ENCODE measurements at regions not wholly inside any gene's neighbourhood (a gene's known extent, or its start where the extent isn't known, plus 50 kb on each side); places are given as distances from the start of the nearest gene placed in this dataset.

DNA sequence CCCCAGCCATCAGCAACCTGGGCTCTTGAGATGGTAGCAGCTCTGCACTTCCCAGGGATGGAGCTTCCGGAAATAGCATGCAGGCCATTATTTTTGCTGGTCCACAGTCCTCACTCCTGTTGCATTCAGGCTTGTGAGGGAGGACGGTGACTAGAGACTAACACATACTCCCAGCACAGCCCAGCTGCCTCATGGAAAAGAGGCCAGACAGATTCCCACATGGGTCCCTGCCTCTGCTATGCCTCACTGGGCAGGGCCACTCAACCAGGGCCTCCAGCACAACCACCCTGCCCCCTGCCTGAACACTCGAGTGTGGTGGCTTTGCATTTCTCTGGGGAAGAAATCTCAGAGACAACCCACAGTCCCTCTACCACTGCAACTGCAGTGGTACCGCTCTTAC lies 1195.1 kb downstream of the PCDH18 start:
- no peaks in the 10 kb centered on the region for H3K9me3 ChIP-seq (ENCODE audit: control insufficient read depth, insufficient read depth, low read depth, low read length)
- TF ChIP-seq ZNF561 (tag by site-specific recombination; IDR thresholded peaks at IDR 0.05; ENCODE audit: borderline replicate concordance), result no peak
- TF ChIP-seq KLF17 (tag by site-specific recombination; IDR thresholded peaks at IDR 0.05), result no peak
- TF ChIP-seq ZNF585B (tag by site-specific recombination; IDR thresholded peaks at IDR 0.05), result no peak
- no peak for TF ChIP-seq ZNF169 (tag by site-specific recombination; IDR thresholded peaks at IDR 0.05)
- TF ChIP-seq ZNF624 (tag by site-specific recombination; IDR thresholded peaks at IDR 0.05), result no peak
- no peak for TF ChIP-seq ZNF350 (tag by site-specific recombination; IDR thresholded peaks at IDR 0.05)
- TF ChIP-seq, protein P1, sequence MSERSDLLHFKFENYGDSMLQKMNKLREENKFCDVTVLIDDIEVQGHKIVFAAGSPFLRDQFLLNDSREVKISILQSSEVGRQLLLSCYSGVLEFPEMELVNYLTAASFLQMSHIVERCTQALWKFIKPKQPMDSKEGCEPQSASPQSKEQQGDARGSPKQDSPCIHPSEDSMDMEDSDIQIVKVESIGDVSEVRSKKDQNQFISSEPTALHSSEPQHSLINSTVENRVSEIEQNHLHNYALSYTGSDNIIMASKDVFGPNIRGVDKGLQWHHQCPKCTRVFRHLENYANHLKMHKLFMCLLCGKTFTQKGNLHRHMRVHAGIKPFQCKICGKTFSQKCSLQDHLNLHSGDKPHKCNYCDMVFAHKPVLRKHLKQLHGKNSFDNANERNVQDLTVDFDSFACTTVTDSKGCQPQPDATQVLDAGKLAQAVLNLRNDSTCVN (tag by site-specific recombination; optimal IDR thresholded peaks at IDR 0.05), result no peak
- no peak for TF ChIP-seq ZNF138 (tag by site-specific recombination; IDR thresholded peaks at IDR 0.05; ENCODE audit: borderline replicate concordance)
- no peak for TF ChIP-seq TSHZ1 (tag by site-specific recombination; IDR thresholded peaks at IDR 0.05; ENCODE audit: borderline replicate concordance)
- TF ChIP-seq ZBTB11 (tag by site-specific recombination; conservative IDR thresholded peaks at IDR 0.05; ENCODE audit: low read depth), result no peak
- no peak for TF ChIP-seq SP2 (tag by site-specific recombination; IDR thresholded peaks at IDR 0.05)
- TF ChIP-seq ZNF341 (tag by site-specific recombination; IDR thresholded peaks at IDR 0.05; ENCODE audit: low read depth), result no peak
- TF ChIP-seq ZNF707 (tag by site-specific recombination; IDR thresholded peaks at IDR 0.05), result no peak
- no peak for TF ChIP-seq ZFP3 (tag by site-specific recombination; IDR thresholded peaks at IDR 0.05; ENCODE audit: low read depth)
- no peak overlapping the region for H3K27ac ChIP-seq (ENCODE audit: extremely low read depth, low read depth, low read length)
- H3K4me3 ChIP-seq (ENCODE audit: low read depth, low read length), result no peak overlapping the region
- CTCF ChIA-PET, result no interaction called here
- no peaks in the 10 kb centered on the region for H3K36me3 ChIP-seq (ENCODE audit: control insufficient read depth in 2 of 2, insufficient read depth in 1 of 2, low read length in 2 of 2)
- POLR2A ChIA-PET, result no interaction called here
- no peaks in the 10 kb centered on the region for H3K4me1 ChIP-seq (ENCODE audit: control insufficient read depth, insufficient read depth, low read length)

DNA sequence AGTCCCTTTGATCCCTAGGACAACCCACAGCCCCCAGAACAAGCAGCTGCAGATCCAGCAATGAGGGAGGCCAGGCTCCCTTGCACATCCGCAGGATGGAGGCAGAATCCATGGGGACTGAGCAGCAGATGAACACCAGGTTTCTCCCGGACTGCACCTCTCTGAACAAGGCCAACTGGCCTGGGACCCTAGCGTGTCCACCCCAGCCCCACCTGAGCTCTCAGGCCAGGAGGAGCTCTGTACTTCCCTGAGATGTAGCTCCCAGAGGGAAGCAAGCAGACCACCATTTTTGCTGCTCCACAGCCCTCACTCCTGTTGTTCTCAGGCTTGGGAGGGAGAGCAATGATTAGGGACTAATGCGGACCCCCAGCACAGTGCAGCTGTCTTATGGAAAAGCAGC lies 1195.8 kb downstream of the PCDH18 start:
- H3K4me3 ChIP-seq (ENCODE audit: low read depth, low read length), result no peak overlapping the region
- no peak for TF ChIP-seq ZNF138 (tag by site-specific recombination; IDR thresholded peaks at IDR 0.05; ENCODE audit: borderline replicate concordance)
- TF ChIP-seq ZNF548 (tag by site-specific recombination; IDR thresholded peaks at IDR 0.05), result no peak
- TF ChIP-seq, protein P2, sequence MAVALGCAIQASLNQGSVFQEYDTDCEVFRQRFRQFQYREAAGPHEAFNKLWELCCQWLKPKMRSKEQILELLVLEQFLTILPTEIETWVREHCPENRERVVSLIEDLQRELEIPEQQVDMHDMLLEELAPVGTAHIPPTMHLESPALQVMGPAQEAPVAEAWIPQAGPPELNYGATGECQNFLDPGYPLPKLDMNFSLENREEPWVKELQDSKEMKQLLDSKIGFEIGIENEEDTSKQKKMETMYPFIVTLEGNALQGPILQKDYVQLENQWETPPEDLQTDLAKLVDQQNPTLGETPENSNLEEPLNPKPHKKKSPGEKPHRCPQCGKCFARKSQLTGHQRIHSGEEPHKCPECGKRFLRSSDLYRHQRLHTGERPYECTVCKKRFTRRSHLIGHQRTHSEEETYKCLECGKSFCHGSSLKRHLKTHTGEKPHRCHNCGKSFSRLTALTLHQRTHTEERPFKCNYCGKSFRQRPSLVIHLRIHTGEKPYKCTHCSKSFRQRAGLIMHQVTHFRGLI (tag by site-specific recombination; IDR thresholded peaks at IDR 0.05), result no peak
- TF ChIP-seq ZNF292 (tag by site-specific recombination; IDR thresholded peaks at IDR 0.05; ENCODE audit: borderline replicate concordance, low read depth), result no peak
- no peak for TF ChIP-seq ZNF514 (tag by site-specific recombination; IDR thresholded peaks at IDR 0.05)
- TF ChIP-seq ZNF157 (tag by site-specific recombination; IDR thresholded peaks at IDR 0.05), result no peak
- H3K9me3 ChIP-seq (ENCODE audit: control insufficient read depth, insufficient read depth, low read depth, low read length), result no peaks in the 10 kb centered on the region
- ChIA-PET POLR2A (no interaction called here), CTCF (no interaction called here)
- H3K27ac ChIP-seq (ENCODE audit: extremely low read depth, low read depth, low read length), result no peak overlapping the region
- no peaks in the 10 kb centered on the region for H3K36me3 ChIP-seq (ENCODE audit: control insufficient read depth in 2 of 2, insufficient read depth in 1 of 2, low read length in 2 of 2)
- no peaks in the 10 kb centered on the region for H3K4me1 ChIP-seq (ENCODE audit: control insufficient read depth, insufficient read depth, low read length)
